ENCODE measurements at regions not wholly inside any gene's neighbourhood (a gene's known extent, or its start where the extent isn't known, plus 50 kb on each side); places are given as distances from the start of the nearest gene placed in this dataset.

DNA sequence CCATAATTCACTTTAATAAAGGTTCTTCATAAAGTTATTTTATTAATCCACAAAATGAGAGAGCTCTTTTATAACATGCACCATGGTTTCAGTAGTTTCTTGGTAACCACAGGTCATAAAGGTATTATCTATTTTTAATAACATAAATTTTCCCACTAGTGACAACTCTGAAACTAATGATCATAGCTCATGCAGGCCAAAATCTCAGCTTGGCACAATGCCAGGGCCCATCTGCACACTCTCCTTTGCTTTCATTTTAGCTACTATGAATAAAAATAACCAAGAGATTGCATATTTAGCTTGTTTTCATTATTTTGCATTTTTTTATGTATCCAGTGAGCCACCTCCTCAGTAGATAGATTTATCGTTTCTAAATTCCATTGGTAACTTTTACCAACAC, 691.8 kb upstream of the CHAC2 start:
- TF ChIP-seq EZH2phosphoT487 (IDR thresholded peaks at IDR 0.05; ENCODE audit: insufficient read depth, low read depth) = no peak
- no peak for TF ChIP-seq EZH2 (IDR thresholded peaks at IDR 0.05; ENCODE audit: insufficient read depth, poor library complexity, severe bottlenecking)

All from GM23248 (cell line).